Right lung (tissue), 2 donors: ENCODE measurements at regions not wholly inside any gene's neighbourhood (a gene's known extent, or its start where the extent isn't known, plus 50 kb on each side); places are given as distances from the start of the nearest gene placed in this dataset.
"Not testable (repeated sequence)": the region's sequence is repeated elsewhere in the genome, so short reads cannot be mapped to it uniquely, and the experiment has no call there.

Source experiments
- DNase-seq, 2 donors: peaks; one replicate each; pipeline ENCODE4 v3.0.0-alpha.2; 2013

DNA sequence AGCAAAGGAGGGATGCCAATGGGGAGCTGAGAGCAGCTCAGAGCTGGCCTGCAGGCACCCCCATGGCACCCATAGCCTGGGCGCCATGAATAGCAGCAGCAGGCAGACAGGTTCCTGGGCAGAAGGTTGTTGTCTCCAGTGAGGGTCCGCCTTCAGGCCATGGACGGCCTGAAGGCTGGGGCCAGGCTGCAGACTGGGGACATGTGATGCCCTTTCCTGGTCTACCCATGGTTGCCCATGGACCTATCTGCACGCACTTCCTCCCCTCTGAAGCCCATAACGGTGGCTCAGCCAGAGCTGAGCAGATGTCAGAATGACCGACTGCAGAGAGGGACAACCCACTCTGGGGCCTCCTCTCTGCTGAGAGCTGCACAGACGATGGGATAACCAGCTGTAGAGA lies 256.8 kb downstream of the PLOD2 start:
- DNase-seq = no peak

GRCh38 chr3:145906301-145906700 lies 254.7 kb downstream of the PLOD2 start:
- DNase-seq = no peak

DNA sequence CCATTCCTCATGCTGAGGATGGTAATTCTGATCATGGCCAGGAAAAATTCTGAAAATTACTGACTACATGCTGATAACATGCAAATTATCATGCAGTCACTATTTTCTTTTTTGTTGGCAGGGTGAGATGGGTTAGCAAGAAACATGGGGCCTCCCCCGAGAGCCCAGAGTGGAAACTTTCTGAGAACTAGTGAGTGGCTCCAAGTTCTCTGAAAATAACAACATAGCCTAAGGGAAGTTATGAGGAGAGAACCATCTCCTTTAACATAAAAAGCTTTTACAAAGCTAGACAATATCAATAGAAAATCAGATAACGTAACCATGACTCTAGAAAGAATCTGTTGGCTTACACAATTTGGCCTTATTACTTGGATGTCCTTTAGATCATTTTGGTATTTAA lies 254.2 kb downstream of the PLOD2 start:
- no peak for DNase-seq

DNA sequence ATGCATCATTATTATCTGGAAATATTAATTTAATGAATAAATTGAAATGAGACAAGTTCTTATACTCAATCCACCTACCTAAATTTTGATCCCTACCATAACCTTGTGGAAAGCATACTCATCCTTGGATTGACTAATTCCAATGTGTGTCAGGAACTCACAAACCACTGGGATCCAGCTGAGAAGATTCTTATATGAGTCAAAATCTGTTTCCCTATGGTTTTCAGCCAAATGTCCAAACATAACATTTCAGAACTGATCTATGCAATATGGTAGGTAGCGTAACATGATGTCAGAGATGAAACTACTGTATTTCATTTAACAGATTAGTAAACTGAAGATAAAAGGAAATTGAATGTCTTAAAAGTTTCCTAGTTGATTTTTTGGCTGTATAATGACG lies 250.0 kb downstream of the PLOD2 start:
- no peak for DNase-seq

- DNase-seq = no peak
These were observed 245.2 kb downstream of the PLOD2 start for GRCh38 chr3:145915787-145916186.

- DNase-seq = not testable (repeated sequence)
These were observed 233.2 kb downstream of the PLOD2 start for GRCh38 chr3:145927736-145928135.

- peak in 1 of 2 donors; percentile 1 for DNase-seq
These were observed 224.0 kb downstream of the PLOD2 start for GRCh38 chr3:145936971-145937370.

GRCh38 chr3:145939431-145939830 lies 221.6 kb downstream of the PLOD2 start:
- no peak for DNase-seq

- no peak for DNase-seq
These were observed 218.9 kb downstream of the PLOD2 start for GRCh38 chr3:145942052-145942451.

- no peak for DNase-seq
These were observed 217.0 kb downstream of the PLOD2 start for GRCh38 chr3:145943952-145944351.

- DNase-seq = no peak
These were observed 209.5 kb downstream of the PLOD2 start for GRCh38 chr3:145951441-145951840.

- no peak for DNase-seq
These were observed 208.4 kb downstream of the PLOD2 start for GRCh38 chr3:145952536-145952935.

DNA sequence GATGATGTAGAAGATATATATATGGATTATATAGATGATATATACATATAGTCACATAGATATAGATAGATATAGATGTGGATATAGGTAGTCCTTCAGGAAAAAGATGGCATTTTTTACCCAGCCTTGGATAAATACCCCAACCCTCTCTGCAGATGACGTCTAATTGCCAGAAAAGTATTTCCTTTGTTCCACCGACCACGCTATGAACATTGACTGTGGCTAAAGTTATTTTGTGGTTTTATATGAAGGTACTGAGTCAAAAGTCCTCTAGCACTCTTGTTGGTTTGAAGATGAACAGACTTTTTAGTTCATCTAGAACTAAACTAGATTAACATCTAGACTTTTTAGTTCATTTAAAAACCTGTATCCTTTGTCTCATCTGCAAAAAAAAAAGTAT lies 207.7 kb downstream of the PLOD2 start:
- no peak for DNase-seq

DNA sequence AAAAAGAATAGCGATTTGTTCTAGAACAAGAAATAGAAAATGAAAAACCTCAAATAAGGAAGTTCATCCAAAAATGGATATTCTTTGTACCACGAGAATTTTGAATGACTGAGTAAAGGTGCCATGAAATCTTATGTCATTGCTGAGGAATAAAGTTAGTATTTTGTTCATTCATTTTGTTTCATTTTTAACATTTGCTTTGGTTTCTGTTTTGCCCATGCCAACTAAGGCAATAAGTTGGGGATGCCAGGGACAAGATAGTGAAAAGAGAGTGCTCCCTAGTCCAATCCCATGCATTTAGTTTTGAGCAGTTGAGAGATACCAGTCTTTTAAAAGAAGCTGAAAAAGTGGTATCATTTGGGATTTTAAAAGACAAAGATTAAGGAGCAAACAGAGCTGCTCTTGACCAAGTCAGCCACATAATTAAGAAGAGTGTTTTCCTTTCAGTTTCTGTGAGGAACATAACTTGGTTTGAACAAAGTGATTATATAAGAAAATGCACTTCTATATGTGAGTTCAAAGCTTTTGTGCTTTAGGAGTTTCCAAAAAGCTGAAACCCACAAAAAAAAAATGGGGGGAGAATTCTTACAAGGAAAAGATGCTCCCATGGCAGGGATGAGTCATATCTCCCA lies 201.4 kb downstream of the PLOD2 start:
- DNase-seq = no peak

- no peak for DNase-seq
These were observed 197.9 kb downstream of the PLOD2 start for GRCh38 chr3:145963111-145963510.

DNA sequence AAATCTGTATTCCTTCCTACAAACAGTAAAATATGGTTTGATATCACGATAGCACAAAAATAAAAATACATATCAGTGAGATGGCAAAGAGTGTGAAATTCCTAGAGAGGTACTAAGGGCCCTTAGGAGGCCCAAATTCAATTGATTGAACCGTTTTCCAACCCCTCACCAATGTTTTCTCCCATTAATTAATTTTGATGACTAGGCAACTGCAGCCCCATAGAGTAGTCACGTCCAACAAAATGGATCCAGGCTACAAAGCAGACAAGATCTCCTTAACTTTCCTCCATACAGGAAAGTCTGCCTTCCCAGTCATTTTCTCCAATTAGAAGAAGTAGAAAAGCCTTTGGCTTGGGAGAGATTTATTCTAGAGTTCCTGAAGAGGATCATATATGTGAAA lies 193.9 kb downstream of the PLOD2 start:
- DNase-seq = no peak

DNA sequence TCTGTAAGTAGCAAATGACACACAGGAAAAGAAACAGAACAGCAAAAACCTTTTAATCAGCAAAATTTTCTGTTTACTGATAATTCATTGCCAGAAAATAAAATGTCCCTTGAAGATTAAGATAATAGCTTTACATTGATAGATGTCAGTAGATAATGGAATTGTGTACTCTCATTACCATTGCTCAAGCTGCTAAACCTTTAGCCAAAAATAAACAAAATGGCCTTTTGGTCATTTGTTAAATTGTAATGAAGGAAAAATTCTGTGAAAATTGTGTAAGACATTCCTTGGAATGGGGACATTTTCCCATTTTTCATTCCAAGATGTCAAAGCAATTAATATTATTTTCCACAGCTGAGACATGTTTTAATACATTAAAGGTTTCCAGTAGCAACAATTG lies 189.8 kb downstream of the PLOD2 start:
- DNase-seq = peak; percentile 24 to 28

- DNase-seq = no peak
These were observed 188.1 kb downstream of the PLOD2 start for GRCh38 chr3:145972851-145973250.

GRCh38 chr3:145981056-145981455 lies 179.9 kb downstream of the PLOD2 start:
- no peak for DNase-seq

- DNase-seq = no peak
These were observed 177.9 kb downstream of the PLOD2 start for GRCh38 chr3:145983101-145983500.
